Psoas muscle (tissue), 7 donors: ENCODE measurements at regions not wholly inside any gene's neighbourhood (a gene's known extent, or its start where the extent isn't known, plus 50 kb on each side); places are given as distances from the start of the nearest gene placed in this dataset.

Experiments used
- ATAC-seq, 4 donors: fragments of 200-7000 bp; cut with Tn5 transposase; one replicate each; pipeline ENCODE4 v1.9.1; 2020; ENCODE audit warnings: moderate library complexity in 3 of 4, mild to moderate bottlenecking in 2 of 4
- DNase-seq, 2 donors: peaks; one replicate each; pipeline ENCODE4 v3.0.0-alpha.2; 2020
- H3K27ac ChIP-seq: fragments of 200-600 bp; one replicate; pipeline ENCODE4 v1.8.0; 2022
- H3K27me3 ChIP-seq, 3 donors: fragments of 200-600 bp in 1 of 3; one replicate each; pipeline versions ENCODE4 v1.6.1 to v1.8.0; 2013 to 2022; ENCODE audit warnings: low read length in 2 of 3, mild to moderate bottlenecking in 2 of 3, moderate library complexity in 1 of 3; ENCODE audit not compliant: insufficient read depth in 3 of 3
- H3K36me3 ChIP-seq, 2 donors: fragments of 200-600 bp in 1 of 2; one replicate each; pipeline versions ENCODE4 v1.6.1 to v1.8.0; 2013 to 2022; ENCODE audit warnings: low read depth in 1 of 2, mild to moderate bottlenecking in 1 of 2, moderate library complexity in 1 of 2; ENCODE audit not compliant: insufficient read depth in 1 of 2
- H3K4me1 ChIP-seq: fragments of 200-600 bp; one replicate; pipeline ENCODE4 v1.8.0; 2022
- H3K4me3 ChIP-seq: fragments of 200-600 bp; one replicate; pipeline ENCODE4 v1.8.0; 2022; ENCODE audit warnings: mild to moderate bottlenecking
- H3K9me3 ChIP-seq: fragments of 200-600 bp; one replicate; pipeline ENCODE4 v1.8.0; 2022
- CTCF ChIP-seq: fragments of 200-600 bp; IDR thresholded peaks from one replicate; pipeline ENCODE4 v1.8.0; 2022; ENCODE audit warnings: antibody characterized with exemption
- WGBS, 3 donors: extraction: QIAGEN DNeasy Blood & Tissue Kit; methylation state at CpG; one replicate each; pipeline versions ENCODE4 v1.1.6 to v1.1.7; 2013; 5-methylcytosine and 5-hydroxymethylcytosine counted together
- intact Hi-C, 2 donors: fragments of 100-400 bp; cut with DNase I; formaldehyde crosslinking; loops; one replicate each; pipeline versions ENCODE4 v1.11.0 to v1.14.2; 2022
- donor health status: healthy with polysubstance abuse.
- donor health status: DM: no; HTN: no; CAD: no; lungs with moderate emphysema.
- donor health status: Bipolar disorder and iron deficiency.
- donor health status: healthy.
- donor health status: DM: yes; HTN: yes; CAD: no.
- donor health status: DM: no; HTN: no; CAD: no.
- donor health status: DM: yes; HTN: yes; CAD: no.

- WGBS, 3 donors: 94 to 96% (median 96%) methylated on average over 3 of the region's 3 CpGs
- intact Hi-C loops: no loop called here
- H3K27ac ChIP-seq: no peak overlapping the region
- no peaks in the 10 kb centered on the region for H3K4me1 ChIP-seq
- no peak for DNase-seq
- no peaks in the 10 kb centered on the region for H3K27me3 ChIP-seq
- H3K4me3 ChIP-seq: no peak overlapping the region
- ATAC-seq: no peak
- no peak for TF ChIP-seq CTCF
- no peaks in the 10 kb centered on the region for H3K9me3 ChIP-seq
- no peaks in the 10 kb centered on the region for H3K36me3 ChIP-seq
These were observed 265.1 kb downstream of the SIPA1L2 start for GRCh38 chr1:232364654-232365382.

- Histone ChIP-seq H3K27ac (no peak overlapping the region), H3K9me3 (no peaks in the 10 kb centered on the region), H3K27me3 (no peaks in the 10 kb centered on the region), H3K4me1 (no peaks in the 10 kb centered on the region), H3K4me3 (no peak overlapping the region), H3K36me3 (no peaks in the 10 kb centered on the region)
- intact Hi-C loops: no loop called here
- ATAC-seq (no peak), DNase-seq (no peak)
- 65 to 95% (median 94%) methylated on average over 2 of the region's 2 CpGs for WGBS, 3 donors
- no peak for TF ChIP-seq CTCF
These were observed 266.9 kb downstream of the SIPA1L2 start for GRCh38 chr1:232363008-232363407.

DNA sequence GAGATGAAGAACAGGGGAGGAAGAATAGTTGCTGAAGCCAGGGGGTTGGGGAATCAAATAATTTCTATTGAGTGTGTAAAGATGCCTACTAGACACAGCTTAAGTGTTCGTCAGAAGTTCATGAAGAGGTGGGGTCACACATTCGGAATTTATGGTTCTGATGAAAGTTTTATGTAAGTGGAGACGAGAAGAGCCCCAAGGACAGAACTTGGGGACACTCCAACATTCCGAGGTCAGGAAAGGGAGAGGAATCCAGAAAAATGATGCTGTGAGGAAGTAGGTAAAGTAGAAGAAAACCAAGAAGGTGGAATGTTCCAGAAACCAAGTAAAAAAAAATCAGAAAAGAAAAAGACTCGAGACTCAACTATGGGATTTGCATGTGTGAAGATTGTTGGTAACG is 272.5 kb downstream of the SIPA1L2 start:
- H3K27me3 ChIP-seq: no peaks in the 10 kb centered on the region
- WGBS, 3 donors: 76% methylated on average over 6 of the region's 6 CpGs
- no peaks in the 10 kb centered on the region for H3K36me3 ChIP-seq
- no peaks in the 10 kb centered on the region for H3K4me1 ChIP-seq
- ATAC-seq: no peak
- no peak for TF ChIP-seq CTCF
- H3K9me3 ChIP-seq: no peaks in the 10 kb centered on the region
- intact Hi-C loops: no loop called here
- H3K27ac ChIP-seq: no peak overlapping the region
- DNase-seq: no peak
- no peak overlapping the region for H3K4me3 ChIP-seq

GRCh38 chr1:232355162-232356006 is 274.5 kb downstream of the SIPA1L2 start:
- H3K27ac ChIP-seq: no peak overlapping the region
- no peak for TF ChIP-seq CTCF
- H3K27me3 ChIP-seq: no peaks in the 10 kb centered on the region
- no peak overlapping the region for H3K4me3 ChIP-seq
- intact Hi-C loops: no loop called here
- no peak for DNase-seq
- H3K4me1 ChIP-seq: no peaks in the 10 kb centered on the region
- no peaks in the 10 kb centered on the region for H3K36me3 ChIP-seq
- no peak for ATAC-seq
- WGBS, 3 donors: 68 to 74% (median 74%) methylated on average over 7 of the region's 7 CpGs
- H3K9me3 ChIP-seq: no peaks in the 10 kb centered on the region
